OCI-LY7 (cell line): ENCODE measurements at regions not wholly inside any gene's neighbourhood (a gene's known extent, or its start where the extent isn't known, plus 50 kb on each side); places are given as distances from the start of the nearest gene placed in this dataset.

ENCODE experiments used
- BruUV-seq: library from RNA; stranded (reverse); fragments of 400-500 nt; replicated peaks from 2 replicates; lab custom pipeline; 2021; lab: Mats Ljungman, UMichigan
- CTCF ChIA-PET: fragments of 300-600 bp; sonication (Branson Sonifier 250); formaldehyde crosslinking; loops from one replicate; lab custom pipeline; 2022; ENCODE audit warnings: antibody characterized with exemption; ENCODE audit not compliant: unreplicated experiment; lab: Charles Lee
- POLR2A ChIA-PET: fragments of 300-600 bp; sonication (Branson Sonifier 250); formaldehyde crosslinking; loops from one replicate; lab custom pipeline; 2022; ENCODE audit warnings: antibody characterized with exemption; lab: Charles Lee
- DNase-seq: peaks from one replicate; pipeline ENCODE4 v3.0.0-alpha.2; 2015; ENCODE audit warnings: low spot score
- H2AFZ ChIP-seq: fragments of 200-600 bp; sonication (generic), shearing (Covaris generic); 2 replicates; pipeline ENCODE4 v1.6.1; 2014; ENCODE audit warnings: mild to moderate bottlenecking, antibody characterized with exemption, low read length, moderate library complexity
- H3K27ac ChIP-seq: fragments of 200-600 bp; sonication (generic); 2 replicates; pipeline ENCODE4 v1.5.1; 2014; ENCODE audit warnings: mixed run types, low read depth, mild to moderate bottlenecking, moderate library complexity, low read length, inconsistent platforms; ENCODE audit not compliant: poor library complexity, severe bottlenecking
- H3K36me3 ChIP-seq: fragments of 200-600 bp; sonication (generic); 2 replicates; pipeline ENCODE4 v1.6.1; 2014; ENCODE audit warnings: mild to moderate bottlenecking, antibody characterized with exemption, low read length, moderate library complexity, mixed read lengths; ENCODE audit not compliant: insufficient read depth
- H3K4me1 ChIP-seq: fragments of 200-600 bp; sonication (generic); 2 replicates; pipeline ENCODE4 v1.5.1; 2014; ENCODE audit warnings: mild to moderate bottlenecking, low read length; ENCODE audit not compliant: insufficient read depth, poor library complexity, severe bottlenecking
- H3K4me2 ChIP-seq: fragments of 200-600 bp; sonication (generic); 2 replicates; pipeline ENCODE4 v1.6.1; 2014; ENCODE audit warnings: mild to moderate bottlenecking, low read length
- H3K4me3 ChIP-seq: fragments of 200-600 bp; sonication (generic); 2 replicates; pipeline ENCODE4 v1.5.1; 2014; ENCODE audit warnings: mild to moderate bottlenecking, low read depth, low read length; ENCODE audit not compliant: poor library complexity, severe bottlenecking
- H3K79me2 ChIP-seq: fragments of 200-600 bp; sonication (generic); 2 replicates; pipeline ENCODE4 v1.6.1; 2016; ENCODE audit warnings: low read depth, mild to moderate bottlenecking, low read length, moderate library complexity, mixed read lengths; ENCODE audit not compliant: insufficient read depth
- H3K9me2 ChIP-seq: fragments of 200-600 bp; sonication (generic); 2 replicates; pipeline ENCODE4 v1.6.1; 2016; ENCODE audit warnings: mild to moderate bottlenecking, low read length, mixed read lengths; ENCODE audit not compliant: insufficient read depth
- H3K9me3 ChIP-seq: fragments of 200-600 bp; sonication (generic); 2 replicates; pipeline ENCODE4 v1.6.1; 2014; ENCODE audit warnings: mild to moderate bottlenecking, mixed run types, low read length, mixed read lengths
- H4K20me1 ChIP-seq: fragments of 200-600 bp; sonication (generic); 2 replicates; pipeline ENCODE4 v1.6.1; 2014; ENCODE audit warnings: mild to moderate bottlenecking, antibody characterized with exemption, low read length, moderate library complexity, mixed read lengths; ENCODE audit not compliant: insufficient read depth
- CTCF ChIP-seq: fragments of 200-600 bp; sonication (generic); conservative IDR thresholded peaks from 2 replicates; pipeline ENCODE4 v1.5.1; 2014; ENCODE audit warnings: mild to moderate bottlenecking, antibody characterized with exemption, low read length, moderate library complexity, mixed read lengths
- EZH2phosphoT487 ChIP-seq: fragments of 200-600 bp; sonication (generic); IDR thresholded peaks from 2 replicates; pipeline ENCODE4 v1.6.1; 2018; ENCODE audit warnings: low read depth, borderline replicate concordance, mild to moderate bottlenecking, mixed run types, antibody characterized with exemption, low read length, moderate library complexity, mixed read lengths
- intact Hi-C: fragments of 100-400 bp; cut with micrococcal nuclease; formaldehyde crosslinking; loops from one replicate; pipeline ENCODE4 v1.10.0; 2022; ENCODE audit not compliant: unreplicated experiment

GRCh38 chr11:98101329-98101728, 919.4 kb upstream of the CNTN5 start:
- DNase-seq: no peak
- no peaks in the 10 kb centered on the region for H3K36me3 ChIP-seq
- no peak overlapping the region for H3K4me2 ChIP-seq
- TF ChIP-seq CTCF (no peak), EZH2phosphoT487 (no peak)
- H3K4me1 ChIP-seq: no peaks in the 10 kb centered on the region
- H3K9me2 ChIP-seq: no peaks in the 10 kb centered on the region
- no peak overlapping the region for H3K4me3 ChIP-seq
- intact Hi-C loops: no loop called here
- no peaks in the 10 kb centered on the region for H3K79me2 ChIP-seq
- H4K20me1 ChIP-seq: no peaks in the 10 kb centered on the region
- H3K27ac ChIP-seq: no peak overlapping the region
- CTCF ChIA-PET: no interaction called here
- POLR2A ChIA-PET: no interaction called here
- H2AFZ ChIP-seq: no peak overlapping the region
- BruUV-seq: no TSS peak
- no peaks in the 10 kb centered on the region for H3K9me3 ChIP-seq

GRCh38 chr11:98104249-98104648, 916.5 kb upstream of the CNTN5 start:
- intact Hi-C loops: no loop called here
- no TSS peak for BruUV-seq

GRCh38 chr11:98107736-98108135, 913.0 kb upstream of the CNTN5 start:
- no TSS peak for BruUV-seq
- H3K9me2 ChIP-seq: no peaks in the 10 kb centered on the region
- no peaks in the 10 kb centered on the region for H3K9me3 ChIP-seq
- no peak overlapping the region for H3K27ac ChIP-seq
- H3K4me2 ChIP-seq: no peak overlapping the region
- POLR2A ChIA-PET: no interaction called here
- H2AFZ ChIP-seq: no peak overlapping the region
- no peaks in the 10 kb centered on the region for H3K4me1 ChIP-seq
- H3K4me3 ChIP-seq: no peak overlapping the region
- CTCF ChIA-PET: no interaction called here
- no peaks in the 10 kb centered on the region for H4K20me1 ChIP-seq
- H3K36me3 ChIP-seq: no peaks in the 10 kb centered on the region
- no peaks in the 10 kb centered on the region for H3K79me2 ChIP-seq
- no peak for TF ChIP-seq CTCF
- TF ChIP-seq EZH2phosphoT487: no peak
- intact Hi-C loops: no loop called here
- no peak for DNase-seq

More at GRCh38 chr11:98104249-98104648, 916.5 kb upstream of the CNTN5 start:
- Histone ChIP-seq H3K4me3 (no peak overlapping the region), H3K9me3 (no peaks in the 10 kb centered on the region), H3K79me2 (no peaks in the 10 kb centered on the region), H3K36me3 (no peaks in the 10 kb centered on the region), H2AFZ (no peak overlapping the region), H3K4me2 (no peak overlapping the region), H4K20me1 (no peaks in the 10 kb centered on the region), H3K4me1 (no peaks in the 10 kb centered on the region), H3K9me2 (no peaks in the 10 kb centered on the region), H3K27ac (no peak overlapping the region)
- POLR2A ChIA-PET: no interaction called here
- CTCF ChIA-PET: no interaction called here
- TF ChIP-seq EZH2phosphoT487 (no peak), CTCF (no peak)
- DNase-seq: no peak
